Stimulated activated CD8-positive, alpha-beta memory T cell treated with anti-CD3 and anti-CD28 coated beads, Interleukin-15, amount 100 ng/mL, for 1 hour (primary cell): ENCODE measurements at regions not wholly inside any gene's neighbourhood (a gene's known extent, or its start where the extent isn't known, plus 50 kb on each side); places are given as distances from the start of the nearest gene placed in this dataset.

Experiments
- DNase-seq: peaks from one replicate; pipeline ENCODE4 v3.0.0-alpha.2; 2020; ENCODE audit warnings: low read depth

- no peak for DNase-seq
Measured at GRCh38 chr22:49604732-49605302, 222.9 kb downstream of the BRD1 start.

- no peak for DNase-seq
Measured at GRCh38 chr22:49603016-49603415, 224.7 kb downstream of the BRD1 start.

GRCh38 chr22:49602481-49602880 lies 225.2 kb downstream of the BRD1 start:
- no peak for DNase-seq

GRCh38 chr22:49601614-49602321 lies 225.9 kb downstream of the BRD1 start:
- no peak for DNase-seq

GRCh38 chr22:49600891-49601431 lies 226.7 kb downstream of the BRD1 start:
- DNase-seq, result no peak

- DNase-seq, result no peak
Measured at GRCh38 chr22:49600468-49600867, 227.2 kb downstream of the BRD1 start.

GRCh38 chr22:49599691-49600455 lies 227.8 kb downstream of the BRD1 start:
- DNase-seq, result no peak

GRCh38 chr22:49599039-49599438 lies 228.6 kb downstream of the BRD1 start:
- DNase-seq, result no peak

- DNase-seq, result no peak
Measured at GRCh38 chr22:49598338-49598737, 229.3 kb downstream of the BRD1 start.

- no peak for DNase-seq
Measured at GRCh38 chr22:49597428-49598039, 230.1 kb downstream of the BRD1 start.

- DNase-seq, result no peak
Measured at GRCh38 chr22:49595465-49596078, 232.1 kb downstream of the BRD1 start.

GRCh38 chr22:49594078-49594477 lies 233.6 kb downstream of the BRD1 start:
- DNase-seq, result no peak

GRCh38 chr22:49593509-49593908 lies 234.2 kb downstream of the BRD1 start:
- no peak for DNase-seq

GRCh38 chr22:49592780-49593501 lies 234.7 kb downstream of the BRD1 start:
- DNase-seq, result no peak

- no peak for DNase-seq
Measured at GRCh38 chr22:49590851-49591445, 236.7 kb downstream of the BRD1 start.

- DNase-seq, result no peak
Measured at GRCh38 chr22:49590381-49590780, 237.3 kb downstream of the BRD1 start.

- no peak for DNase-seq
Measured at GRCh38 chr22:49589811-49590210, 237.9 kb downstream of the BRD1 start.

GRCh38 chr22:49589301-49589700 lies 238.4 kb downstream of the BRD1 start:
- no peak for DNase-seq

GRCh38 chr22:49588739-49589138 lies 238.9 kb downstream of the BRD1 start:
- no peak for DNase-seq

- no peak for DNase-seq
Measured at GRCh38 chr22:49587987-49588386, 239.7 kb downstream of the BRD1 start.

- no peak for DNase-seq
Measured at GRCh38 chr22:49587421-49587820, 240.3 kb downstream of the BRD1 start.
